AG09309 (cell line): ENCODE measurements at regions not wholly inside any gene's neighbourhood (a gene's known extent, or its start where the extent isn't known, plus 50 kb on each side); places are given as distances from the start of the nearest gene placed in this dataset.

Experiments
- DNase-seq: peaks from one replicate; pipeline ENCODE4 v3.0.0-alpha.2; 2010; ENCODE audit warnings: low read depth
- H3K4me3 ChIP-seq: 2 replicates; pipeline ENCODE4 v1.5.1; 2011; ENCODE audit warnings: mild to moderate bottlenecking, low read depth, low read length, moderate library complexity; ENCODE audit not compliant: control insufficient read depth
- TF ChIP-seq, protein P1 (sequence below): IDR thresholded peaks from 2 replicates; pipeline ENCODE4 v1.5.1; 2011; ENCODE audit warnings: mild to moderate bottlenecking, low read depth, low read length, inconsistent platforms; ENCODE audit not compliant: insufficient read depth, control insufficient read depth; ENCODE audit errors: missing control alignments

GRCh38 chr17:77675816-77676215 lies 282.7 kb upstream of the TNRC6C start:
- DNase-seq: no peak
- no peak overlapping the region for H3K4me3 ChIP-seq
- TF ChIP-seq, protein P1, sequence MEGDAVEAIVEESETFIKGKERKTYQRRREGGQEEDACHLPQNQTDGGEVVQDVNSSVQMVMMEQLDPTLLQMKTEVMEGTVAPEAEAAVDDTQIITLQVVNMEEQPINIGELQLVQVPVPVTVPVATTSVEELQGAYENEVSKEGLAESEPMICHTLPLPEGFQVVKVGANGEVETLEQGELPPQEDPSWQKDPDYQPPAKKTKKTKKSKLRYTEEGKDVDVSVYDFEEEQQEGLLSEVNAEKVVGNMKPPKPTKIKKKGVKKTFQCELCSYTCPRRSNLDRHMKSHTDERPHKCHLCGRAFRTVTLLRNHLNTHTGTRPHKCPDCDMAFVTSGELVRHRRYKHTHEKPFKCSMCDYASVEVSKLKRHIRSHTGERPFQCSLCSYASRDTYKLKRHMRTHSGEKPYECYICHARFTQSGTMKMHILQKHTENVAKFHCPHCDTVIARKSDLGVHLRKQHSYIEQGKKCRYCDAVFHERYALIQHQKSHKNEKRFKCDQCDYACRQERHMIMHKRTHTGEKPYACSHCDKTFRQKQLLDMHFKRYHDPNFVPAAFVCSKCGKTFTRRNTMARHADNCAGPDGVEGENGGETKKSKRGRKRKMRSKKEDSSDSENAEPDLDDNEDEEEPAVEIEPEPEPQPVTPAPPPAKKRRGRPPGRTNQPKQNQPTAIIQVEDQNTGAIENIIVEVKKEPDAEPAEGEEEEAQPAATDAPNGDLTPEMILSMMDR: no peak

DNA sequence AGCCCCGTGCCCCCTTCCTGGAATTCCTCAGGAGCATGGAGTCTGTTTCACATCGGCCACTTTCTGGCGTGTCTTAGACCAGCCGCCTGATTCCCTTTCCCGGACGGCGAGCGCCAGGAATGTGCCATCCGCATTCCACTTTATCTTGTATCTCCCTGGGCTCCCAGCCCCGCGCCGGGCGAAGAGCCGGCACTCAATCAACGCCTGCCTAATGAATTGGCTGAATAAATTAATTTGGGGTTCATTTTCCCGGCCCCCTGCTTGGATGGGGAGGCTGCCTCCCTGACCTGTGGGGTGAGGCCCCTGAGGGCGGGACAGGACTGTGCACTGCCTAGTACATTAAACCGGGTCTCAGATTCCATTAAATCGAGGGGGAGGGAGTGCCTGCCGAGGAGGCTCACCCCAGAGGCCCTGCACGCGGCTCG lies 282.3 kb upstream of the TNRC6C start:
- no peak for DNase-seq
- H3K4me3 ChIP-seq: no peak overlapping the region
- TF ChIP-seq, protein P1: no peak

DNA sequence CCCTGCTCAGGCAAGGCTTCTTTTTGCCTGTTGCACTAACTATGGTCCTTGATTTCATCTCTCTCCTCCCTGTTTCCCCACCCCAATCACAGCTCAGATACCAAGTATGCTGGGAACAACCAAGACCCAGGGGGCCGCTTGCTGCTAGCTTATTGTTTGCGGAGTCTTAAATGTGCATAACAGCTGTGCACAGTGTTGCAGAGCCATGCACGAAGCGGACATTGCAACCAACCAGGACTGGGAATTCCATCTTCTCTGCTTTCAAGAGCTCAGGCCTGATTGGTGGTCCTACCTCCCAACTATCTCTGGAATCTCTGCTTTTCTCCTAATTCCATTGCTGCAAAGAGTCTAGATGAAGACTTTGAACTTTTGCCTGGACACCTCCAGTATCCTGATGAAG lies 281.3 kb upstream of the TNRC6C start:
- no peak for DNase-seq
- TF ChIP-seq, protein P1: no peak
- no peak overlapping the region for H3K4me3 ChIP-seq

DNA sequence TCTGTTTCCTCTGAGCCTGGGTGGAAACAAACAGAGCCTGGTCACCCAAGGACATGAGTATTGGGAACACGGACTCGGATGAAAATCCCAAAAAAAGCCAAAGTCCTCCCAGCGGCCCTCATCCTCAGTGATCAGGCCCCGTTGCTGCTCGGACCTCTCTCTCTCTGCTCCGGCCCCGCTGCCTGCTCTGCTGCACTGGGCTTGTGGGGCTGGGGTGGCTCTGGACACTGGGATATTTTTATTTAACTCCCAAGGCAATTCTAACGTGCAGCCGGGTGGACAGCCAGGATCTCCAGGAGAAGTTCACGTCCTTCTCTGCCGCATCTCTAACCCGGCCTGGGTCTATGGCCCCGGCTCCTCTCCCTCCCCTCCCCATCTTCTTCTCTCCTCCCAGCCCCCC lies 280.9 kb upstream of the TNRC6C start:
- TF ChIP-seq, protein P1: no peak
- DNase-seq: no peak

GRCh38 chr17:77679589-77679988 lies 278.9 kb upstream of the TNRC6C start:
- TF ChIP-seq, protein P1: no peak
- H3K4me3 ChIP-seq: no peak overlapping the region
- no peak for DNase-seq

More for the DNA sequence above, 280.9 kb upstream of the TNRC6C start:
- H3K4me3 ChIP-seq: no peak overlapping the region

GRCh38 chr17:77681861-77682260 lies 276.6 kb upstream of the TNRC6C start:
- no peak overlapping the region for H3K4me3 ChIP-seq
- DNase-seq: no peak
- TF ChIP-seq, protein P1: no peak

- H3K4me3 ChIP-seq: no peak overlapping the region
- TF ChIP-seq, protein P1: no peak
- DNase-seq: no peak
Measured at GRCh38 chr17:77684803-77685798, 273.4 kb upstream of the TNRC6C start.
